CD4-positive, alpha-beta T cell (primary cell): ENCODE measurements at regions not wholly inside any gene's neighbourhood (a gene's known extent, or its start where the extent isn't known, plus 50 kb on each side); places are given as distances from the start of the nearest gene placed in this dataset.

Source experiments
- ATAC-seq: fragments of 200-7000 bp; cut with Tn5 transposase; one replicate; pipeline ENCODE4 v1.10.0; 2022; ENCODE audit warnings: mild to moderate bottlenecking; ENCODE audit not compliant: poor library complexity
- CTCF ChIA-PET: fragments of 350-600 bp; sonication (Branson Sonifier 250); formaldehyde crosslinking; loops from one replicate; lab custom pipeline; 2021; ENCODE audit warnings: antibody characterized with exemption, inconsistent platforms; lab: Charles Lee
- POLR2A ChIA-PET: fragments of 350-600 bp; sonication (Branson Sonifier 250); formaldehyde crosslinking; loops from one replicate; lab custom pipeline; 2021; ENCODE audit warnings: antibody characterized with exemption, inconsistent platforms; lab: Charles Lee
- DNase-seq, 14 experiments: peaks; one replicate each; pipeline ENCODE4 v3.0.0-alpha.2; 2013 to 2020; ENCODE audit warnings: mixed read lengths in 2 of 14
- H3K27ac ChIP-seq, 2 donors: one replicate each; pipeline versions ENCODE4 v1.5.1 to v1.7.0; 2013; ENCODE audit warnings: low read length in 2 of 2, low read depth in 1 of 2, mild to moderate bottlenecking in 1 of 2
- H3K27me3 ChIP-seq, 2 experiments: 1 replicate in 1 of 2; 2 replicates in 1 of 2; pipeline versions ENCODE4 v1.6.1 to v1.7.0; 2013; ENCODE audit warnings: low read length in 2 of 2, control low read depth in 1 of 2, mild to moderate bottlenecking in 1 of 2, moderate library complexity in 1 of 2; ENCODE audit not compliant: insufficient read depth in 2 of 2, control insufficient read depth in 1 of 2
- H3K36me3 ChIP-seq: one replicate; pipeline ENCODE4 v1.6.1; 2013; ENCODE audit warnings: low read length, control low read depth; ENCODE audit not compliant: insufficient read depth
- H3K4me1 ChIP-seq: one replicate; pipeline ENCODE4 v1.6.1; 2013; ENCODE audit warnings: low read length, control low read depth; ENCODE audit not compliant: insufficient read depth
- H3K4me3 ChIP-seq: one replicate; pipeline ENCODE4 v1.5.1; 2013; ENCODE audit warnings: mild to moderate bottlenecking, low read length, moderate library complexity
- H3K9me3 ChIP-seq, 2 experiments: 1 replicate in 1 of 2; 2 replicates in 1 of 2; pipeline versions ENCODE4 v1.6.1 to v1.7.0; 2013; ENCODE audit warnings: low read length in 2 of 2, mild to moderate bottlenecking in 2 of 2, control low read depth in 1 of 2, moderate library complexity in 1 of 2; ENCODE audit not compliant: control insufficient read depth in 1 of 2, insufficient read depth in 1 of 2
- H3K27ac Mint-ChIP-seq: one replicate; pipeline ENCODE4 v1.8.0; 2020; ENCODE audit warnings: mixed read lengths
- H3K27me3 Mint-ChIP-seq: one replicate; pipeline ENCODE4 v1.8.0; 2021; ENCODE audit warnings: mixed read lengths
- H3K36me3 Mint-ChIP-seq: one replicate; pipeline ENCODE4 v1.8.0; 2021; ENCODE audit warnings: low read depth, mixed read lengths
- H3K4me1 Mint-ChIP-seq: one replicate; pipeline ENCODE4 v1.8.0; 2021; ENCODE audit warnings: low read depth, mixed read lengths
- H3K4me3 Mint-ChIP-seq: one replicate; pipeline ENCODE4 v1.8.0; 2020; ENCODE audit warnings: mild to moderate bottlenecking, mixed read lengths
- H3K9me3 Mint-ChIP-seq: one replicate; pipeline ENCODE4 v1.8.0; 2020; ENCODE audit warnings: mixed read lengths
- intact Hi-C, 2 experiments: fragments of 100-400 bp; cut with DNase I in 1 of 2; cut with micrococcal nuclease in 1 of 2; formaldehyde crosslinking; loops; one replicate each; pipeline versions ENCODE4 v1.15.1 to v1.9.0; 2023 to 2025; cut with DNase I, micrococcal nuclease
- TF ChIP-seq, protein P1 (sequence below): fragments of 200-600 bp; IDR thresholded peaks from one replicate; pipeline ENCODE4 v1.8.0; 2022; ENCODE audit warnings: antibody characterized with exemption, mild to moderate bottlenecking

DNA sequence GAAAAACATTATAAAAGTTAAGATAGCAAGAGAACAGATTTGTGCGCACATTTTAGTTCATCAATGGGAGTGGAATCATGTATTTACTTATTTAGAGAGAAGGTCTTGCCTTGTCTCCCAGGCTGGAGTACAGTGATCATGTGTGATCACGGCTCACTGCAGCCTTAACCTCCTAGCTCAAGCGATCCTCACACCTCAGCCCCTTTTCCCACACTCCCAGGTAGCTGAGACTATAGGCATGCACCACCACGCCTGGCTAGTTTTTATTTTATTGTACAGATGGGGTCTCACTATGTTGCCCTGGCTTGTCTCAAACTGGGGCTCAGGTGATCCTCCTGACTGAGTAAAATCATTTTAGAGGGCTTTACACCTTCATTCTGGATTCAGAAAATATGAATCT lies 72.3 kb upstream of the ADGRF1 start:
- Mint-ChIP-seq H3K27ac (no peak overlapping the region), H3K9me3 (no peaks in the 10 kb centered on the region), H3K4me3 (no peak overlapping the region), H3K4me1 (no peaks in the 10 kb centered on the region), H3K27me3 (peaks cover 6% of the 10 kb centered on the region), H3K36me3 (no peaks in the 10 kb centered on the region)
- ChIA-PET CTCF (no interaction called here), POLR2A (no interaction called here)
- TF ChIP-seq, protein P1, sequence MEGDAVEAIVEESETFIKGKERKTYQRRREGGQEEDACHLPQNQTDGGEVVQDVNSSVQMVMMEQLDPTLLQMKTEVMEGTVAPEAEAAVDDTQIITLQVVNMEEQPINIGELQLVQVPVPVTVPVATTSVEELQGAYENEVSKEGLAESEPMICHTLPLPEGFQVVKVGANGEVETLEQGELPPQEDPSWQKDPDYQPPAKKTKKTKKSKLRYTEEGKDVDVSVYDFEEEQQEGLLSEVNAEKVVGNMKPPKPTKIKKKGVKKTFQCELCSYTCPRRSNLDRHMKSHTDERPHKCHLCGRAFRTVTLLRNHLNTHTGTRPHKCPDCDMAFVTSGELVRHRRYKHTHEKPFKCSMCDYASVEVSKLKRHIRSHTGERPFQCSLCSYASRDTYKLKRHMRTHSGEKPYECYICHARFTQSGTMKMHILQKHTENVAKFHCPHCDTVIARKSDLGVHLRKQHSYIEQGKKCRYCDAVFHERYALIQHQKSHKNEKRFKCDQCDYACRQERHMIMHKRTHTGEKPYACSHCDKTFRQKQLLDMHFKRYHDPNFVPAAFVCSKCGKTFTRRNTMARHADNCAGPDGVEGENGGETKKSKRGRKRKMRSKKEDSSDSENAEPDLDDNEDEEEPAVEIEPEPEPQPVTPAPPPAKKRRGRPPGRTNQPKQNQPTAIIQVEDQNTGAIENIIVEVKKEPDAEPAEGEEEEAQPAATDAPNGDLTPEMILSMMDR: no peak
- no peaks in the 10 kb centered on the region for H3K9me3 ChIP-seq
- DNase-seq (no peak), ATAC-seq (no peak)
- no peaks in the 10 kb centered on the region for H3K27me3 ChIP-seq
- intact Hi-C loops: no loop called here
- H3K36me3 ChIP-seq: no peaks in the 10 kb centered on the region
- no peak overlapping the region for H3K27ac ChIP-seq
- no peaks in the 10 kb centered on the region for H3K4me1 ChIP-seq
- no peak overlapping the region for H3K4me3 ChIP-seq

DNA sequence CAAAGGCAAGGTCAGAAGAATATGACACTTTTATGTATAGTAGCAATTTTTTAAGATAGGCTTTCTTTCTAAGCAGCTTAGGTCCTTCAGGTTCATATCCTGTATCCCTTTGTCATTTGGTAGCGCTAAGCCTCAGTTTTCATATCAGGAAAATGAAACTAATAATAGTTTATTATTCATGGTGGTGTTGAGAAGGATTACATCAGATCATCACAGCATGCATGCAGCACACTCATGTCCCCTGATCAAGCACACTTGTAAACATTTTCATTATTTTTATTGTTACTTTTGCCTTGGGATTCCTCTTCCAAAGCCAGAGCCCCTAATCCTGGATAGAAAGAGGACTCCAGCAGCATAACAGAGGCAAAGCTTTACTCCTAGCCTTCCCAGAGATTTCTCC lies 70.2 kb upstream of the ADGRF1 start:
- H3K9me3 ChIP-seq: no peaks in the 10 kb centered on the region
- H3K4me1 ChIP-seq: no peaks in the 10 kb centered on the region
- Mint-ChIP-seq H3K36me3 (no peaks in the 10 kb centered on the region), H3K4me1 (no peaks in the 10 kb centered on the region), H3K27me3 (peaks cover 3% of the 10 kb centered on the region), H3K9me3 (no peaks in the 10 kb centered on the region), H3K27ac (no peak overlapping the region), H3K4me3 (no peak overlapping the region)
- TF ChIP-seq, protein P1: no peak
- H3K36me3 ChIP-seq: no peaks in the 10 kb centered on the region
- no peaks in the 10 kb centered on the region for H3K27me3 ChIP-seq
- intact Hi-C loops: no loop called here
- no peak overlapping the region for H3K4me3 ChIP-seq
- no peak overlapping the region for H3K27ac ChIP-seq
- CTCF ChIA-PET: interaction anchor here (0.6 kb wide), 1 partner anchor 1776 kb away, joined by 3 read pairs; no protein-coding TSS in a partner anchor
- POLR2A ChIA-PET: no interaction called here
- DNase-seq (no peak), ATAC-seq (no peak)

DNA sequence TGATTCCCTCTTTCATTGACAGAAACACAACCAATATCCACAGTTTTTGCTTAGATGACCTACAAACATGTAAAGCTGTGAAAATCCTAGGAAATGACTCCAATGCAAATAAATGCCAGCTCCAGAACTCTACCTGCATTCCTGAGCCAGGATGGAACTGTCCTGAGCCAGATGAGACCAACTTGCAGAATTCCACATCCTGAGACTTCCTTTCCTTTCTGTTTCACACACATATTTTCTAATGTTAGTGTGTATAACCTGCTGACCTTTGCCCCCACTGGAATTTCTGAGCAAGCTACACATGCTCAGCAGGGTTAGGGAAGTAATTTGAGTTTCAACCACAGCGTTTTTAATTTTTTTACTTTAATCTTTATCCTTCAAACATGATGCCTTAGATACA lies 69.6 kb upstream of the ADGRF1 start:
- ChIA-PET POLR2A (no interaction called here), CTCF (no interaction called here)
- H3K36me3 ChIP-seq: no peaks in the 10 kb centered on the region
- ATAC-seq: no peak
- H3K27ac ChIP-seq: no peak overlapping the region
- intact Hi-C loops: no loop called here
- no peaks in the 10 kb centered on the region for H3K27me3 ChIP-seq
- H3K9me3 ChIP-seq: no peaks in the 10 kb centered on the region
- Mint-ChIP-seq H3K36me3 (no peaks in the 10 kb centered on the region), H3K4me3 (no peak overlapping the region), H3K27ac (no peak overlapping the region), H3K4me1 (no peaks in the 10 kb centered on the region), H3K9me3 (no peaks in the 10 kb centered on the region), H3K27me3 (no peaks in the 10 kb centered on the region)
- H3K4me1 ChIP-seq: no peaks in the 10 kb centered on the region
- TF ChIP-seq, protein P1: no peak
- no peak overlapping the region for H3K4me3 ChIP-seq
- no peak for DNase-seq
